PC-3 (cell line): ENCODE measurements at regions not wholly inside any gene's neighbourhood (a gene's known extent, or its start where the extent isn't known, plus 50 kb on each side); places are given as distances from the start of the nearest gene placed in this dataset.
"Not testable (repeated sequence)": the region's sequence is repeated elsewhere in the genome, so short reads cannot be mapped to it uniquely, and the experiment has no call there.

ENCODE experiments used
- ATAC-seq: fragments of 200-7000 bp; cut with Tn5 transposase; 2 replicates; pipeline ENCODE4 v1.9.1; 2020; ENCODE audit warnings: mild to moderate bottlenecking, moderate library complexity
- BruUV-seq: library from RNA; stranded (reverse); fragments of 400-500 nt; replicated peaks from 2 replicates; lab custom pipeline; 2021; lab: Mats Ljungman, UMichigan
- CTCF ChIA-PET: fragments of 300-600 bp; sonication (Branson Sonifier 250); formaldehyde crosslinking; loops from one replicate; lab custom pipeline; 2022; ENCODE audit warnings: antibody characterized with exemption; lab: Charles Lee
- POLR2A ChIA-PET: fragments of 300-600 bp; sonication (Branson Sonifier 250); formaldehyde crosslinking; loops from one replicate; lab custom pipeline; 2022; ENCODE audit warnings: antibody characterized with exemption; ENCODE audit not compliant: unreplicated experiment; lab: Charles Lee
- DNase-seq: peaks from one replicate; pipeline ENCODE4 v3.0.0-alpha.2; 2015
- H2AFZ ChIP-seq: fragments of 300-600 bp; sonication (generic); 2 replicates; pipeline ENCODE4 v1.6.0; 2016; ENCODE audit warnings: antibody characterized with exemption, low read length
- H3F3A ChIP-seq: fragments of 300-600 bp; sonication (generic); one replicate; pipeline ENCODE4 v1.6.0; 2017; ENCODE audit warnings: antibody characterized with exemption, low read length, control low read depth, mild to moderate bottlenecking; ENCODE audit not compliant: unreplicated experiment
- H3K27ac ChIP-seq: fragments of 300-600 bp; sonication (generic); 2 replicates; pipeline ENCODE4 v1.5.1; 2016; ENCODE audit warnings: mild to moderate bottlenecking, low read length
- H3K27me3 ChIP-seq: fragments of 300-600 bp; sonication (generic); 2 replicates; pipeline ENCODE4 v1.6.1; 2016; ENCODE audit warnings: low read length, mixed read lengths
- H3K36me3 ChIP-seq: fragments of 300-600 bp; sonication (generic); 2 replicates; pipeline ENCODE4 v1.6.1; 2016; ENCODE audit warnings: low read depth, mixed run types, low read length, mixed read lengths
- H3K4me1 ChIP-seq: fragments of 300-600 bp; sonication (generic); 2 replicates; pipeline ENCODE4 v1.5.1; 2016; ENCODE audit warnings: low read length; ENCODE audit not compliant: insufficient read depth
- H3K4me2 ChIP-seq: fragments of 300-600 bp; sonication (generic); 2 replicates; pipeline ENCODE4 v1.6.0; 2016; ENCODE audit warnings: low read length
- H3K4me3 ChIP-seq: fragments of 300-600 bp; sonication (generic); 2 replicates; pipeline ENCODE4 v1.5.1; 2016; ENCODE audit warnings: mild to moderate bottlenecking, low read length, mixed read lengths
- H3K79me2 ChIP-seq: fragments of 300-600 bp; sonication (generic); 2 replicates; pipeline ENCODE4 v1.6.1; 2017; ENCODE audit warnings: low read length, mixed read lengths
- H3K9ac ChIP-seq: fragments of 300-600 bp; sonication (generic); 2 replicates; pipeline ENCODE4 v1.6.0; 2016; ENCODE audit warnings: mild to moderate bottlenecking, low read length
- H3K9me2 ChIP-seq: fragments of 300-600 bp; sonication (generic); replicated peaks from 2 replicates; pipeline ENCODE4 v1.6.1; 2016; ENCODE audit warnings: mixed run types, low read length, mixed read lengths
- H3K9me3 ChIP-seq: fragments of 300-600 bp; sonication (generic); 2 replicates; pipeline ENCODE4 v1.6.1; 2016; ENCODE audit warnings: low read length, mixed read lengths
- H4K20me1 ChIP-seq: fragments of 300-600 bp; sonication (generic); 2 replicates; pipeline ENCODE4 v1.6.1; 2016; ENCODE audit warnings: low read length, mixed read lengths
- CTCF ChIP-seq: fragments of 300-600 bp; sonication (generic); conservative IDR thresholded peaks from 2 replicates; pipeline ENCODE4 v1.5.1; 2017; ENCODE audit warnings: antibody characterized with exemption, low read depth, mild to moderate bottlenecking, low read length
- EZH2 ChIP-seq: fragments of 300-600 bp; sonication (generic); IDR thresholded peaks from one replicate; pipeline ENCODE4 v1.6.1; 2017; ENCODE audit warnings: antibody characterized with exemption, mild to moderate bottlenecking, low read length; ENCODE audit not compliant: unreplicated experiment
- EZH2phosphoT487 ChIP-seq: fragments of 300-600 bp; sonication (generic); IDR thresholded peaks from 2 replicates; pipeline ENCODE4 v1.6.1; 2018; ENCODE audit warnings: mild to moderate bottlenecking, antibody characterized with exemption, low read length, borderline replicate concordance
- intact Hi-C: fragments of 100-400 bp; cut with micrococcal nuclease; formaldehyde crosslinking; loops from 2 replicates; pipeline ENCODE4 v1.9.0; 2023

- Histone ChIP-seq H2AFZ (no peak overlapping the region), H3K36me3 (no peaks in the 10 kb centered on the region), H3K9ac (no peak overlapping the region), H3K4me3 (no peak overlapping the region), H3K9me3 (no peaks in the 10 kb centered on the region), H3K27me3 (no peaks in the 10 kb centered on the region), H3F3A (no peaks in the 10 kb centered on the region), H3K27ac (0 out of 2 replicates have a peak overlapping the region, but pooled peaks have one; percentile 2), H3K9me2 (no peaks in the 10 kb centered on the region), H3K4me1 (peaks cover 26% of the 10 kb centered on the region), H3K79me2 (no peaks in the 10 kb centered on the region), H3K4me2 (no peak overlapping the region), H4K20me1 (no peaks in the 10 kb centered on the region)
- no TSS peak for BruUV-seq
- intact Hi-C loops, result no loop called here
- DNase-seq (no peak), ATAC-seq (no peak)
- ChIA-PET CTCF (no interaction called here), POLR2A (interaction anchor here (0.6 kb wide), 1 partner anchor 141 kb away, joined by 5 read pairs; no protein-coding TSS in a partner anchor)
- no peak for TF ChIP-seq EZH2
- no peak for TF ChIP-seq EZH2phosphoT487
- TF ChIP-seq CTCF, result no peak
Measured at GRCh38 chr2:14494759-14495158, 137.8 kb upstream of the LRATD1 start.

- ATAC-seq, result no peak
- H3K4me1 ChIP-seq, result no peaks in the 10 kb centered on the region
Measured at GRCh38 chr2:14501061-14501460, 131.5 kb upstream of the LRATD1 start.

GRCh38 chr2:14506955-14507354 lies 125.6 kb upstream of the LRATD1 start:
- H3K27me3 ChIP-seq, CTCF ChIA-PET, H3K9me3 ChIP-seq, H3K4me3 ChIP-seq, intact Hi-C loops, H3K36me3 ChIP-seq, H3K79me2 ChIP-seq, H3F3A ChIP-seq, ATAC-seq, H3K4me2 ChIP-seq, H3K27ac ChIP-seq, H3K9me2 ChIP-seq, H3K4me1 ChIP-seq, H3K9ac ChIP-seq, H2AFZ ChIP-seq, BruUV-seq, POLR2A ChIA-PET, DNase-seq, H4K20me1 ChIP-seq: not testable (repeated sequence)

More at GRCh38 chr2:14501061-14501460, 131.5 kb upstream of the LRATD1 start:
- no peaks in the 10 kb centered on the region for H4K20me1 ChIP-seq
- no peak overlapping the region for H3K4me2 ChIP-seq
- no peak overlapping the region for H2AFZ ChIP-seq
- no peaks in the 10 kb centered on the region for H3K79me2 ChIP-seq
- no peak for DNase-seq
- no peak for TF ChIP-seq EZH2phosphoT487
- TF ChIP-seq EZH2, result no peak
- no peak for TF ChIP-seq CTCF
- H3K36me3 ChIP-seq, result no peaks in the 10 kb centered on the region
- no peaks in the 10 kb centered on the region for H3F3A ChIP-seq
- H3K27me3 ChIP-seq, result no peaks in the 10 kb centered on the region
- H3K27ac ChIP-seq, result no peak overlapping the region
- ChIA-PET CTCF (no interaction called here), POLR2A (no interaction called here)
- no peaks in the 10 kb centered on the region for H3K9me2 ChIP-seq
- intact Hi-C loops, result no loop called here
- H3K9ac ChIP-seq, result no peak overlapping the region
- no peaks in the 10 kb centered on the region for H3K9me3 ChIP-seq
- H3K4me3 ChIP-seq, result no peak overlapping the region
- BruUV-seq, result no TSS peak
